HCT116 (cell line): ENCODE measurements at regions not wholly inside any gene's neighbourhood (a gene's known extent, or its start where the extent isn't known, plus 50 kb on each side); places are given as distances from the start of the nearest gene placed in this dataset.
"Not testable (repeated sequence)": the region's sequence is repeated elsewhere in the genome, so short reads cannot be mapped to it uniquely, and the experiment has no call there.

Experiments
- CEBPB ChIP-seq: IDR thresholded peaks from 2 replicates; pipeline ENCODE4 v1.6.1; 2012; ENCODE audit warnings: low read depth
- EGR1 ChIP-seq: IDR thresholded peaks from 2 replicates; pipeline ENCODE4 v1.6.1; 2012; ENCODE audit warnings: low read depth
- EZH2phosphoT487 ChIP-seq: fragments of 200-600 bp; IDR thresholded peaks from 2 replicates; pipeline ENCODE4 v1.6.1; 2018; ENCODE audit warnings: antibody characterized with exemption, borderline replicate concordance
- POLR2A ChIP-seq: IDR thresholded peaks from 2 replicates; pipeline ENCODE4 v1.7.0; 2011; ENCODE audit warnings: borderline replicate concordance; ENCODE audit not compliant: insufficient read depth, insufficient read length; ENCODE audit errors: extremely low read depth
- RAD21 ChIP-seq: IDR thresholded peaks from 2 replicates; pipeline ENCODE4 v1.6.1; 2012; ENCODE audit warnings: low read depth, mild to moderate bottlenecking
- ZFX ChIP-seq: fragments of 450-650 bp; IDR thresholded peaks from 2 replicates; pipeline ENCODE4 v1.6.1; 2017
- ZNF274 ChIP-seq: fragments of 200-500 bp; sonication (Bioruptor generic); IDR thresholded peaks from 2 replicates; pipeline ENCODE4 v1.6.1; 2014; ENCODE audit warnings: mild to moderate bottlenecking, low read depth, low read length, inconsistent platforms
- TF ChIP-seq, protein P1 (sequence below), 3 experiments: fragments of 200-600 bp in 1 of 3; sonication (generic) in 1 of 3; IDR thresholded peaks in 2 of 3; conservative IDR thresholded peaks in 1 of 3; 2 replicates each; pipeline ENCODE4 v1.5.1; 2012 to 2017; ENCODE audit warnings: low read depth in 2 of 3, low read length in 2 of 3, antibody characterized with exemption in 1 of 3, borderline replicate concordance in 1 of 3, control low read depth in 1 of 3, mild to moderate bottlenecking in 1 of 3, mixed read lengths in 1 of 3, mixed run types in 1 of 3, moderate library complexity in 1 of 3; ENCODE audit not compliant: insufficient read depth in 1 of 3
- TF ChIP-seq, protein P2 (sequence below): IDR thresholded peaks from 2 replicates; pipeline ENCODE4 v1.6.1; 2012
- TF ChIP-seq, protein P3 (sequence below): IDR thresholded peaks from 2 replicates; pipeline ENCODE4 v1.6.1; 2012; ENCODE audit warnings: low read depth

DNA sequence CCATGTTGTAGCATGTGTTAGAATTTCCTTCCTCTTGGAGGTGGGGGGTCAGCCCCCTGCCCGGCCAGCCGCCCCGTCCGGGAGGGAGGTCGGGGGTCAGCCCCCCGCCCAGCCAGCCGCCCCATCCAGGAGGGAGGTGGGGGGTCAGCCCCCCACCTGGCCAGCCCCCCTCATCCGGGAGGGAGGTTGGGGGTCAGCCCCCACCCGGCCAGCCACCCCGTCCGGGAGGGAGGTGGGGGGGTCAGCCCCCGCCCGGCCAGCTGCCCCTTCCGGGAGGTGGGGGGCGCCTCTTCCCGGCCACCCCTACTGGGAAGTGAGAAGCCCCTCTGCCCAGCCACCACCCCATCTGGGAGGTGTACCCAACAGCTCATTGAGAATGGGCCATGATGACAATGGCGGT, 229.4 kb downstream of the NDUFA10 start:
- TF ChIP-seq, protein P1, sequence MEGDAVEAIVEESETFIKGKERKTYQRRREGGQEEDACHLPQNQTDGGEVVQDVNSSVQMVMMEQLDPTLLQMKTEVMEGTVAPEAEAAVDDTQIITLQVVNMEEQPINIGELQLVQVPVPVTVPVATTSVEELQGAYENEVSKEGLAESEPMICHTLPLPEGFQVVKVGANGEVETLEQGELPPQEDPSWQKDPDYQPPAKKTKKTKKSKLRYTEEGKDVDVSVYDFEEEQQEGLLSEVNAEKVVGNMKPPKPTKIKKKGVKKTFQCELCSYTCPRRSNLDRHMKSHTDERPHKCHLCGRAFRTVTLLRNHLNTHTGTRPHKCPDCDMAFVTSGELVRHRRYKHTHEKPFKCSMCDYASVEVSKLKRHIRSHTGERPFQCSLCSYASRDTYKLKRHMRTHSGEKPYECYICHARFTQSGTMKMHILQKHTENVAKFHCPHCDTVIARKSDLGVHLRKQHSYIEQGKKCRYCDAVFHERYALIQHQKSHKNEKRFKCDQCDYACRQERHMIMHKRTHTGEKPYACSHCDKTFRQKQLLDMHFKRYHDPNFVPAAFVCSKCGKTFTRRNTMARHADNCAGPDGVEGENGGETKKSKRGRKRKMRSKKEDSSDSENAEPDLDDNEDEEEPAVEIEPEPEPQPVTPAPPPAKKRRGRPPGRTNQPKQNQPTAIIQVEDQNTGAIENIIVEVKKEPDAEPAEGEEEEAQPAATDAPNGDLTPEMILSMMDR (IDR thresholded peaks at IDR 0.05 in 2 of 3, conservative IDR thresholded peaks at IDR 0.05 in 1 of 3; ENCODE audit: borderline replicate concordance in 1 of 3, insufficient read depth in 1 of 3, low read depth in 2 of 3, low read length in 2 of 3), result not testable (repeated sequence)
- TF ChIP-seq, protein P2, sequence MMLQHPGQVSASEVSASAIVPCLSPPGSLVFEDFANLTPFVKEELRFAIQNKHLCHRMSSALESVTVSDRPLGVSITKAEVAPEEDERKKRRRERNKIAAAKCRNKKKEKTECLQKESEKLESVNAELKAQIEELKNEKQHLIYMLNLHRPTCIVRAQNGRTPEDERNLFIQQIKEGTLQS, result not testable (repeated sequence)
- not testable (repeated sequence) for TF ChIP-seq RAD21, EGR1, EZH2phosphoT487, ZFX, CEBPB, ZNF274, POLR2A
- TF ChIP-seq, protein P3, sequence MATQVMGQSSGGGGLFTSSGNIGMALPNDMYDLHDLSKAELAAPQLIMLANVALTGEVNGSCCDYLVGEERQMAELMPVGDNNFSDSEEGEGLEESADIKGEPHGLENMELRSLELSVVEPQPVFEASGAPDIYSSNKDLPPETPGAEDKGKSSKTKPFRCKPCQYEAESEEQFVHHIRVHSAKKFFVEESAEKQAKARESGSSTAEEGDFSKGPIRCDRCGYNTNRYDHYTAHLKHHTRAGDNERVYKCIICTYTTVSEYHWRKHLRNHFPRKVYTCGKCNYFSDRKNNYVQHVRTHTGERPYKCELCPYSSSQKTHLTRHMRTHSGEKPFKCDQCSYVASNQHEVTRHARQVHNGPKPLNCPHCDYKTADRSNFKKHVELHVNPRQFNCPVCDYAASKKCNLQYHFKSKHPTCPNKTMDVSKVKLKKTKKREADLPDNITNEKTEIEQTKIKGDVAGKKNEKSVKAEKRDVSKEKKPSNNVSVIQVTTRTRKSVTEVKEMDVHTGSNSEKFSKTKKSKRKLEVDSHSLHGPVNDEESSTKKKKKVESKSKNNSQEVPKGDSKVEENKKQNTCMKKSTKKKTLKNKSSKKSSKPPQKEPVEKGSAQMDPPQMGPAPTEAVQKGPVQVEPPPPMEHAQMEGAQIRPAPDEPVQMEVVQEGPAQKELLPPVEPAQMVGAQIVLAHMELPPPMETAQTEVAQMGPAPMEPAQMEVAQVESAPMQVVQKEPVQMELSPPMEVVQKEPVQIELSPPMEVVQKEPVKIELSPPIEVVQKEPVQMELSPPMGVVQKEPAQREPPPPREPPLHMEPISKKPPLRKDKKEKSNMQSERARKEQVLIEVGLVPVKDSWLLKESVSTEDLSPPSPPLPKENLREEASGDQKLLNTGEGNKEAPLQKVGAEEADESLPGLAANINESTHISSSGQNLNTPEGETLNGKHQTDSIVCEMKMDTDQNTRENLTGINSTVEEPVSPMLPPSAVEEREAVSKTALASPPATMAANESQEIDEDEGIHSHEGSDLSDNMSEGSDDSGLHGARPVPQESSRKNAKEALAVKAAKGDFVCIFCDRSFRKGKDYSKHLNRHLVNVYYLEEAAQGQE, result not testable (repeated sequence)
